AG04450 (cell line): ENCODE measurements at regions not wholly inside any gene's neighbourhood (a gene's known extent, or its start where the extent isn't known, plus 50 kb on each side); places are given as distances from the start of the nearest gene placed in this dataset.

Source experiments
- CTCF ChIA-PET: fragments of 300-600, 350-600 bp; formaldehyde crosslinking; extraction: SDS; loops from one replicate; lab custom pipeline; 2022; ENCODE audit warnings: antibody characterized with exemption, inconsistent platforms; lab: Charles Lee
- POLR2A ChIA-PET: fragments of 350-600 bp; formaldehyde crosslinking; extraction: SDS; loops from one replicate; lab custom pipeline; 2021; ENCODE audit warnings: antibody characterized with exemption, inconsistent platforms; lab: Yijun Ruan, JAX
- DNase-seq: peaks from one replicate; pipeline ENCODE4 v3.0.0-alpha.2; 2011; ENCODE audit warnings: low read depth, low spot score
- H3K27ac ChIP-seq: one replicate; pipeline ENCODE4 v1.5.1; 2012; ENCODE audit warnings: low read depth, low read length, control low read depth
- H3K27me3 ChIP-seq: one replicate; pipeline ENCODE4 v1.6.0; 2012; ENCODE audit warnings: low read length; ENCODE audit not compliant: control insufficient read depth, insufficient read depth
- H3K4me3 ChIP-seq: 2 replicates; pipeline ENCODE4 v1.5.1; 2011; ENCODE audit warnings: mild to moderate bottlenecking, low read depth, low read length, control low read depth
- H3K9me3 ChIP-seq: 2 replicates; pipeline ENCODE4 v1.5.1; 2012; ENCODE audit warnings: low read length; ENCODE audit not compliant: control insufficient read depth, insufficient read depth
- TF ChIP-seq, protein P1 (sequence below): IDR thresholded peaks from 2 replicates; pipeline ENCODE4 v1.5.1; 2011; ENCODE audit warnings: low read depth, low read length, control low read depth, inconsistent platforms

DNA sequence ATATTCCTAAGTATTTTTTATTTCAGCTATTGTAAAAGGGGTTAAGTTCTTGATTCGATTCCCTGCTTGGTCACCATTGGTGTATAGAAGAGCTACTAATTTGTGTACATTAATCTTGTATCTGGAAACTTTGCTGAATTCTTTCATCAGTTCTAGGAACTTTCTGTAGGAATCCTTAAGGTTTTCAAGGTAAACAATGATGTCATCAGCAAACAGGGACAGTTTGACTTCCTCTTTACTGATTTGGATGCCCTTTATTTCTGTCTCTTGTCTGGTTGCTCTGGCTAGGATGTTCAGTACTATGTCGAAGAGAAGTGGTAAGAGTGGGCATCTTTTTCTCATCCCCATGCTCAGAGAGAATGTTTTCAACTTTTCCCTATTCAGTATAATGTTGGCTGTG lies 252.7 kb downstream of the NR4A2 start:
- ChIA-PET POLR2A (no interaction called here), CTCF (interaction anchor here (1.3 kb wide), 1 partner anchor 1255 kb away, joined by 3 read pairs; no protein-coding TSS in a partner anchor)
- TF ChIP-seq, protein P1, sequence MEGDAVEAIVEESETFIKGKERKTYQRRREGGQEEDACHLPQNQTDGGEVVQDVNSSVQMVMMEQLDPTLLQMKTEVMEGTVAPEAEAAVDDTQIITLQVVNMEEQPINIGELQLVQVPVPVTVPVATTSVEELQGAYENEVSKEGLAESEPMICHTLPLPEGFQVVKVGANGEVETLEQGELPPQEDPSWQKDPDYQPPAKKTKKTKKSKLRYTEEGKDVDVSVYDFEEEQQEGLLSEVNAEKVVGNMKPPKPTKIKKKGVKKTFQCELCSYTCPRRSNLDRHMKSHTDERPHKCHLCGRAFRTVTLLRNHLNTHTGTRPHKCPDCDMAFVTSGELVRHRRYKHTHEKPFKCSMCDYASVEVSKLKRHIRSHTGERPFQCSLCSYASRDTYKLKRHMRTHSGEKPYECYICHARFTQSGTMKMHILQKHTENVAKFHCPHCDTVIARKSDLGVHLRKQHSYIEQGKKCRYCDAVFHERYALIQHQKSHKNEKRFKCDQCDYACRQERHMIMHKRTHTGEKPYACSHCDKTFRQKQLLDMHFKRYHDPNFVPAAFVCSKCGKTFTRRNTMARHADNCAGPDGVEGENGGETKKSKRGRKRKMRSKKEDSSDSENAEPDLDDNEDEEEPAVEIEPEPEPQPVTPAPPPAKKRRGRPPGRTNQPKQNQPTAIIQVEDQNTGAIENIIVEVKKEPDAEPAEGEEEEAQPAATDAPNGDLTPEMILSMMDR, result no peak
- Histone ChIP-seq H3K9me3 (peaks cover 10% of the 10 kb centered on the region; the same call in 1 of the 2 replicates), H3K27ac (no peak overlapping the region), H3K27me3 (no peaks in the 10 kb centered on the region), H3K4me3 (no peak overlapping the region)
- no peak for DNase-seq

- no peak overlapping the region for H3K27ac ChIP-seq
- H3K4me3 ChIP-seq, result no peak overlapping the region
- ChIA-PET CTCF (no interaction called here), POLR2A (no interaction called here)
- DNase-seq, result no peak
- no peaks in the 10 kb centered on the region for H3K9me3 ChIP-seq
- no peaks in the 10 kb centered on the region for H3K27me3 ChIP-seq
- TF ChIP-seq, protein P1, result no peak
Observed at GRCh38 chr2:156077041-156077742, 255.3 kb downstream of the NR4A2 start.

GRCh38 chr2:156065912-156066311 lies 266.6 kb downstream of the NR4A2 start:
- H3K27ac ChIP-seq, result no peak overlapping the region
- H3K27me3 ChIP-seq, result no peaks in the 10 kb centered on the region
- TF ChIP-seq, protein P1, result no peak
- DNase-seq, result no peak
- no peak overlapping the region for H3K4me3 ChIP-seq
- peaks cover 2% of the 10 kb centered on the region; the same call in 1 of the 2 replicates for H3K9me3 ChIP-seq
- ChIA-PET CTCF (no interaction called here), POLR2A (no interaction called here)

- Histone ChIP-seq H3K4me3 (no peak overlapping the region), H3K27ac (no peak overlapping the region), H3K9me3 (peaks cover 2% of the 10 kb centered on the region; the same call in 1 of the 2 replicates), H3K27me3 (no peaks in the 10 kb centered on the region)
- CTCF ChIA-PET, result interaction anchor here (0.7 kb wide), 1 partner anchor 565 kb away, joined by 3 read pairs; no protein-coding TSS in a partner anchor
- TF ChIP-seq, protein P1, result no peak
- POLR2A ChIA-PET, result no interaction called here
- DNase-seq, result no peak
Observed at GRCh38 chr2:156064540-156064939, 268.0 kb downstream of the NR4A2 start.

GRCh38 chr2:156057647-156058046 lies 274.9 kb downstream of the NR4A2 start:
- CTCF ChIA-PET, result no interaction called here
- H3K9me3 ChIP-seq, result peaks cover 3% of the 10 kb centered on the region; the same call in 1 of the 2 replicates
- POLR2A ChIA-PET, result no interaction called here
- H3K27ac ChIP-seq, result no peak overlapping the region
- TF ChIP-seq, protein P1, result no peak
- H3K27me3 ChIP-seq, result no peaks in the 10 kb centered on the region
- DNase-seq, result no peak
- H3K4me3 ChIP-seq, result no peak overlapping the region
